ENCODE measurements at regions not wholly inside any gene's neighbourhood (a gene's known extent, or its start where the extent isn't known, plus 50 kb on each side); places are given as distances from the start of the nearest gene placed in this dataset.

- Histone ChIP-seq H3K4me1 (ENCODE audit: insufficient read depth, low read length) (no peaks in the 10 kb centered on the region), H3K27me3 (ENCODE audit: insufficient read depth, low read length) (no peaks in the 10 kb centered on the region), H3K9me3 (ENCODE audit: control insufficient read depth in 1 of 2, low read length in 2 of 2) (no peaks in the 10 kb centered on the region), H3K4me3 (ENCODE audit: low read length in 2 of 2) (no peak overlapping the region), H3K36me3 (ENCODE audit: insufficient read depth, low read length) (no peaks in the 10 kb centered on the region), H3K27ac (ENCODE audit: low read depth, low read length) (no peak overlapping the region)
- H3K36me3 Mint-ChIP-seq, result no peaks in the 10 kb centered on the region
- DNase-seq, result no peak
- intact Hi-C loops (cut with micrococcal nuclease), result no loop called here
- H3K27me3 Mint-ChIP-seq, result no peaks in the 10 kb centered on the region
- no peak overlapping the region for H3K4me3 Mint-ChIP-seq
- CTCF ChIA-PET (ENCODE audit: partially characterized antibody), result no interaction called here
- no peaks in the 10 kb centered on the region for H3K4me1 Mint-ChIP-seq
- H3K9me3 Mint-ChIP-seq, result peaks cover 0 to 7% (median under 1%) of the 10 kb centered on the region in 8 donors
- no peak overlapping the region for H3K27ac Mint-ChIP-seq
- POLR2A ChIA-PET (ENCODE audit: partially characterized antibody), result no interaction called here
Observed at GRCh38 chr15:95887666-95888390, 442.7 kb upstream of the NR2F2 start.

DNA sequence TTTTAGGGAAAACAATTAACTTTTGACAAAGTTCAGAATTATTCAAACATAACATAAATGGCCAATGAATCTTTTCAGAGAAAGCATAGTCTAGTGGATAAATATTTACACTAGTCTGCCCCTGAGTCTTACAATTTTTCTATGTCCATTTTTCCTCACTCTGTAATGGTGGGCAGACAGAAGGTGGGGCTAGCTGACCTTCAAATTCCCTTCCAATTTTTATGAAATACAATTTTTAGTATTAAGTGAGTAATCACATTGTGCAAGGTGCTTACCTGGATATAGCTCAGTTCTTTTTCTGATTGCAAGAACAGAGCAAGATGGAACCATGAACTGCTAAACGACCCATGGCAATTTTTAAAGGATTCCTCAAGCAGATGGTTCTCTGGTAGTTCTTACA is 441.7 kb upstream of the NR2F2 start:
- Histone ChIP-seq H3K4me3 (ENCODE audit: low read length in 2 of 2) (no peak overlapping the region), H3K27ac (ENCODE audit: low read depth, low read length) (no peak overlapping the region), H3K9me3 (ENCODE audit: control insufficient read depth in 1 of 2, low read length in 2 of 2) (no peaks in the 10 kb centered on the region), H3K27me3 (ENCODE audit: insufficient read depth, low read length) (no peaks in the 10 kb centered on the region), H3K4me1 (ENCODE audit: insufficient read depth, low read length) (no peaks in the 10 kb centered on the region), H3K36me3 (ENCODE audit: insufficient read depth, low read length) (no peaks in the 10 kb centered on the region)
- Mint-ChIP-seq H3K36me3 (no peaks in the 10 kb centered on the region), H3K9me3 (peaks cover 0 to 7% (median under 1%) of the 10 kb centered on the region in 8 donors), H3K27ac (no peak overlapping the region), H3K4me3 (no peak overlapping the region), H3K4me1 (no peaks in the 10 kb centered on the region), H3K27me3 (no peaks in the 10 kb centered on the region)
- intact Hi-C loops (cut with micrococcal nuclease), result no loop called here
- POLR2A ChIA-PET (ENCODE audit: partially characterized antibody), result no interaction called here
- CTCF ChIA-PET (ENCODE audit: partially characterized antibody), result no interaction called here
- no peak for DNase-seq

DNA sequence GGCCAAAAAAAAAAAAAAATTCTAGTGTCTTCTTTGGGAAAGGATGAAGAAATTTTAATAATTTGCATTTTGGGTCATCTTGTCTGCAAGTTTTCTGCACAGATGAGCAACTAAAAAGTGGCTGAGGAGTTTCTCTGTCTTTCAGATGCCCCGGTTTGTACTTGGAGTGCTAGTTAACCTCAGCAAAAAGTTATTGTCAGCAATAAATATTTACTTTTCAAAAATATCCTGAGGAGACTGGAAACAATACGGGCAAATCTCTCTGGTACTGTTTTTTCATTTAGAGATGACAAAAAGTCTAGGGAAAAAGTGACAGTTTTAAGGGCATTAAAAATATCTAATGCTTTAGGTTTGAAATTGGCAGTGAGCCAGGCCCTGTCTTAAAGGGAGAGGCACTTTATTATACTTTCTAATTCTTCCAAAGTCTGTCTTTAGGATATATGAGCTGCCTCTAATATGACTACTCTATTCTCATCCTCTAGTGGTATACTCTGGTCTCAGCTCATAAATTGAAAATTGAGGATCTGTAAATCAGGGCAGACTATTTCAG is 436.0 kb upstream of the NR2F2 start:
- Mint-ChIP-seq H3K27me3 (no peaks in the 10 kb centered on the region), H3K27ac (no peak overlapping the region), H3K4me3 (no peak overlapping the region), H3K36me3 (no peaks in the 10 kb centered on the region), H3K9me3 (peaks cover 0 to 5% (median 0%) of the 10 kb centered on the region in 8 donors), H3K4me1 (no peaks in the 10 kb centered on the region)
- no peak for DNase-seq
- Histone ChIP-seq H3K27ac (ENCODE audit: low read depth, low read length) (no peak overlapping the region), H3K27me3 (ENCODE audit: insufficient read depth, low read length) (no peaks in the 10 kb centered on the region), H3K4me1 (ENCODE audit: insufficient read depth, low read length) (no peaks in the 10 kb centered on the region), H3K36me3 (ENCODE audit: insufficient read depth, low read length) (no peaks in the 10 kb centered on the region), H3K4me3 (ENCODE audit: low read length in 2 of 2) (no peak overlapping the region), H3K9me3 (ENCODE audit: control insufficient read depth in 1 of 2, low read length in 2 of 2) (no peaks in the 10 kb centered on the region)
- ChIA-PET POLR2A (ENCODE audit: partially characterized antibody) (interaction anchor here (0.6 kb wide), 1 partner anchor 209 kb away, joined by 4 read pairs; no protein-coding TSS in a partner anchor), CTCF (ENCODE audit: partially characterized antibody) (no interaction called here)
- intact Hi-C loops (cut with micrococcal nuclease), result no loop called here

- ChIA-PET POLR2A (ENCODE audit: partially characterized antibody) (no interaction called here), CTCF (ENCODE audit: partially characterized antibody) (no interaction called here)
- intact Hi-C loops (cut with micrococcal nuclease), result no loop called here
- Mint-ChIP-seq H3K27ac (no peak overlapping the region), H3K4me1 (no peaks in the 10 kb centered on the region), H3K4me3 (no peak overlapping the region), H3K9me3 (peaks cover 0 to 5% (median 0%) of the 10 kb centered on the region in 8 donors), H3K27me3 (no peaks in the 10 kb centered on the region), H3K36me3 (no peaks in the 10 kb centered on the region)
- no peak overlapping the region for H3K4me3 ChIP-seq (ENCODE audit: low read length in 2 of 2)
- no peak overlapping the region for H3K27ac ChIP-seq (ENCODE audit: low read depth, low read length)
- no peaks in the 10 kb centered on the region for H3K4me1 ChIP-seq (ENCODE audit: insufficient read depth, low read length)
- no peaks in the 10 kb centered on the region for H3K27me3 ChIP-seq (ENCODE audit: insufficient read depth, low read length)
- no peaks in the 10 kb centered on the region for H3K9me3 ChIP-seq (ENCODE audit: control insufficient read depth in 1 of 2, low read length in 2 of 2)
- H3K36me3 ChIP-seq (ENCODE audit: insufficient read depth, low read length), result no peaks in the 10 kb centered on the region
- DNase-seq, result no peak
Observed at GRCh38 chr15:95895508-95895907, 435.0 kb upstream of the NR2F2 start.

GRCh38 chr15:95897651-95898050 is 432.8 kb upstream of the NR2F2 start:
- no peak overlapping the region for H3K4me3 Mint-ChIP-seq
- intact Hi-C loops (cut with micrococcal nuclease), result no loop called here

DNA sequence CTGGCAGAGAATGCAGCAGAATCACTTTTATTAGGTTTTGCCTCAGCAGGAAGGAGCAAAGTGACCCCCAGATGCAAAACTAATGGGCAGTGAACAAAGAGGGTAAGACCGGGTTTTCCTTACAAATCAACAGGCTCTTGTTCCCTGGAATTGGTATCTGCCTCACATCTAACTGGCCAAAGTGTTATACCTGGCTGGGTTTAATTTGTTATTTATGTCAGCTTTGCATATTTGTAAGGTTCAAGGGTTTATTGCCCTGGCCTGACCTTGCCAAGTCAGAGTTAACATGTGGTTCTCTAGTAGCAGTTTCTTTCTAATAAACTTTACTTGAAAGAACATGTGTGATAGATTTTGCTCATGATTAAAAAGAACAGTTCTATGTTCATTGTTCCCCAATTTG is 431.7 kb upstream of the NR2F2 start:
- Histone ChIP-seq H3K9me3 (ENCODE audit: control insufficient read depth in 1 of 2, low read length in 2 of 2) (no peaks in the 10 kb centered on the region), H3K27ac (ENCODE audit: low read depth, low read length) (no peak overlapping the region), H3K4me3 (ENCODE audit: low read length in 2 of 2) (no peak overlapping the region), H3K36me3 (ENCODE audit: insufficient read depth, low read length) (no peaks in the 10 kb centered on the region), H3K27me3 (ENCODE audit: insufficient read depth, low read length) (no peaks in the 10 kb centered on the region), H3K4me1 (ENCODE audit: insufficient read depth, low read length) (no peaks in the 10 kb centered on the region)
- CTCF ChIA-PET (ENCODE audit: partially characterized antibody), result no interaction called here
- intact Hi-C loops (cut with micrococcal nuclease), result no loop called here
- Mint-ChIP-seq H3K27me3 (no peaks in the 10 kb centered on the region), H3K27ac (no peak overlapping the region), H3K36me3 (no peaks in the 10 kb centered on the region), H3K9me3 (peaks cover 0 to 3% (median 0%) of the 10 kb centered on the region in 8 donors), H3K4me1 (no peaks in the 10 kb centered on the region), H3K4me3 (no peak overlapping the region)
- DNase-seq, result no peak
- POLR2A ChIA-PET (ENCODE audit: partially characterized antibody), result no interaction called here

More at GRCh38 chr15:95897651-95898050, 432.8 kb upstream of the NR2F2 start:
- no peaks in the 10 kb centered on the region for H3K4me1 Mint-ChIP-seq
- H3K27me3 ChIP-seq (ENCODE audit: insufficient read depth, low read length), result no peaks in the 10 kb centered on the region
- H3K36me3 ChIP-seq (ENCODE audit: insufficient read depth, low read length), result no peaks in the 10 kb centered on the region
- H3K36me3 Mint-ChIP-seq, result no peaks in the 10 kb centered on the region
- no peak overlapping the region for H3K4me3 ChIP-seq (ENCODE audit: low read length in 2 of 2)
- ChIA-PET POLR2A (ENCODE audit: partially characterized antibody) (no interaction called here), CTCF (ENCODE audit: partially characterized antibody) (no interaction called here)
- H3K9me3 ChIP-seq (ENCODE audit: control insufficient read depth in 1 of 2, low read length in 2 of 2), result no peaks in the 10 kb centered on the region
- DNase-seq, result no peak
- no peak overlapping the region for H3K27ac Mint-ChIP-seq
- no peaks in the 10 kb centered on the region for H3K4me1 ChIP-seq (ENCODE audit: insufficient read depth, low read length)
- no peaks in the 10 kb centered on the region for H3K27me3 Mint-ChIP-seq
- peaks cover 0 to 3% (median 0%) of the 10 kb centered on the region in 8 donors for H3K9me3 Mint-ChIP-seq
- no peak overlapping the region for H3K27ac ChIP-seq (ENCODE audit: low read depth, low read length)

GRCh38 chr15:95901271-95901670 is 429.2 kb upstream of the NR2F2 start:
- H3K4me1 ChIP-seq (ENCODE audit: insufficient read depth, low read length), result no peaks in the 10 kb centered on the region
- H3K4me3 ChIP-seq (ENCODE audit: low read length in 2 of 2), result no peak overlapping the region
- ChIA-PET POLR2A (ENCODE audit: partially characterized antibody) (no interaction called here), CTCF (ENCODE audit: partially characterized antibody) (no interaction called here)
- no peak overlapping the region for H3K4me3 Mint-ChIP-seq
- H3K27ac Mint-ChIP-seq, result no peak overlapping the region
- H3K27me3 ChIP-seq (ENCODE audit: insufficient read depth, low read length), result no peaks in the 10 kb centered on the region
- H3K9me3 ChIP-seq (ENCODE audit: control insufficient read depth in 1 of 2, low read length in 2 of 2), result no peaks in the 10 kb centered on the region
- DNase-seq, result no peak
- H3K4me1 Mint-ChIP-seq, result no peaks in the 10 kb centered on the region
- no peaks in the 10 kb centered on the region for H3K27me3 Mint-ChIP-seq
- peaks cover 0 to 5% (median 0%) of the 10 kb centered on the region in 8 donors for H3K9me3 Mint-ChIP-seq
- no peaks in the 10 kb centered on the region for H3K36me3 Mint-ChIP-seq
- no peaks in the 10 kb centered on the region for H3K36me3 ChIP-seq (ENCODE audit: insufficient read depth, low read length)
- H3K27ac ChIP-seq (ENCODE audit: low read depth, low read length), result no peak overlapping the region
- intact Hi-C loops (cut with micrococcal nuclease), result no loop called here

All from CD4-positive, alpha-beta memory T cell (primary cell).